Upper lobe of right lung (tissue), 1 donor: ENCODE measurements at regions not wholly inside any gene's neighbourhood (a gene's known extent, or its start where the extent isn't known, plus 50 kb on each side); places are given as distances from the start of the nearest gene placed in this dataset.
"Not testable (repeated sequence)": the region's sequence is repeated elsewhere in the genome, so short reads cannot be mapped to it uniquely, and the experiment has no call there.

Experiments used
- ATAC-seq: fragments of 200-7000 bp; cut with Tn5 transposase; one replicate; pipeline ENCODE4 v1.9.1; 2020; ENCODE audit warnings: mild to moderate bottlenecking, moderate library complexity
- DNase-seq: peaks from one replicate; pipeline ENCODE4 v3.0.0-alpha.2; 2020
- H3K27ac ChIP-seq: fragments of 200-600 bp; one replicate; pipeline ENCODE4 v1.8.0; 2022
- H3K27me3 ChIP-seq: fragments of 200-600 bp; one replicate; pipeline ENCODE4 v1.8.0; 2022; ENCODE audit warnings: mild to moderate bottlenecking
- H3K36me3 ChIP-seq: fragments of 200-600 bp; one replicate; pipeline ENCODE4 v1.8.0; 2022
- H3K4me1 ChIP-seq: fragments of 200-600 bp; one replicate; pipeline ENCODE4 v1.8.0; 2022
- H3K4me3 ChIP-seq: fragments of 200-600 bp; one replicate; pipeline ENCODE4 v1.8.0; 2022; ENCODE audit warnings: mild to moderate bottlenecking
- H3K9me3 ChIP-seq: fragments of 200-600 bp; one replicate; pipeline ENCODE4 v1.8.0; 2022
- CTCF ChIP-seq: fragments of 200-600 bp; IDR thresholded peaks from one replicate; pipeline ENCODE4 v1.8.0; 2022; ENCODE audit warnings: antibody characterized with exemption
- intact Hi-C: fragments of 100-400 bp; cut with DNase I; formaldehyde crosslinking; loops from one replicate; pipeline ENCODE4 v1.11.0; 2022
- donor health status: DM: no; HTN: yes; CAD: no; lungs with severe emphysema.

- intact Hi-C loops: no loop called here
- TF ChIP-seq CTCF: no peak
- no peaks in the 10 kb centered on the region for H3K4me1 ChIP-seq
- no peak overlapping the region for H3K27ac ChIP-seq
- ATAC-seq: no peak
- no peaks in the 10 kb centered on the region for H3K36me3 ChIP-seq
- DNase-seq: no peak
- H3K4me3 ChIP-seq: no peak overlapping the region
- H3K9me3 ChIP-seq: no peaks in the 10 kb centered on the region
- no peaks in the 10 kb centered on the region for H3K27me3 ChIP-seq
These were observed 1749.0 kb upstream of the CELF4 start for GRCh38 chr18:39314595-39314994.

- DNase-seq (no peak), ATAC-seq (no peak)
- Histone ChIP-seq H3K9me3 (no peaks in the 10 kb centered on the region), H3K27ac (no peak overlapping the region), H3K4me3 (no peak overlapping the region), H3K36me3 (no peaks in the 10 kb centered on the region), H3K4me1 (no peaks in the 10 kb centered on the region), H3K27me3 (no peaks in the 10 kb centered on the region)
- TF ChIP-seq CTCF: no peak
- intact Hi-C loops: no loop called here
These were observed 1748.4 kb upstream of the CELF4 start for GRCh38 chr18:39313992-39314391.

GRCh38 chr18:39311111-39311712 lies 1745.6 kb upstream of the CELF4 start:
- no peak for DNase-seq
- no peaks in the 10 kb centered on the region for H3K27me3 ChIP-seq
- TF ChIP-seq CTCF: no peak

GRCh38 chr18:39308931-39309521 lies 1743.4 kb upstream of the CELF4 start:
- H3K27ac ChIP-seq, H3K4me3 ChIP-seq, intact Hi-C loops, H3K4me1 ChIP-seq, ATAC-seq, H3K9me3 ChIP-seq, H3K27me3 ChIP-seq, H3K36me3 ChIP-seq: not testable (repeated sequence)
- peak; percentile 60 for DNase-seq

More at GRCh38 chr18:39311111-39311712, 1745.6 kb upstream of the CELF4 start:
- Histone ChIP-seq H3K4me3 (no peak overlapping the region), H3K9me3 (no peaks in the 10 kb centered on the region), H3K4me1 (no peaks in the 10 kb centered on the region), H3K36me3 (no peaks in the 10 kb centered on the region), H3K27ac (no peak overlapping the region)
- intact Hi-C loops: no loop called here
- no peak for ATAC-seq

- H3K4me3 ChIP-seq: no peak overlapping the region
- DNase-seq (no peak), ATAC-seq (no peak)
- intact Hi-C loops: no loop called here
- no peak for TF ChIP-seq CTCF
- no peaks in the 10 kb centered on the region for H3K9me3 ChIP-seq
- no peaks in the 10 kb centered on the region for H3K4me1 ChIP-seq
- H3K27ac ChIP-seq: no peak overlapping the region
- no peaks in the 10 kb centered on the region for H3K36me3 ChIP-seq
- no peaks in the 10 kb centered on the region for H3K27me3 ChIP-seq
These were observed 1740.2 kb upstream of the CELF4 start for GRCh38 chr18:39305766-39306165.

- ATAC-seq: no peak
- Histone ChIP-seq H3K36me3 (no peaks in the 10 kb centered on the region), H3K4me1 (no peaks in the 10 kb centered on the region), H3K9me3 (no peaks in the 10 kb centered on the region), H3K4me3 (no peak overlapping the region), H3K27ac (no peak overlapping the region), H3K27me3 (no peaks in the 10 kb centered on the region)
- no peak for TF ChIP-seq CTCF
- DNase-seq: no peak
- intact Hi-C loops: no loop called here
These were observed 1736.9 kb upstream of the CELF4 start for GRCh38 chr18:39302481-39302880.
